ENCODE measurements at regions not wholly inside any gene's neighbourhood (a gene's known extent, or its start where the extent isn't known, plus 50 kb on each side); places are given as distances from the start of the nearest gene placed in this dataset.

- TF ChIP-seq CTCF (IDR thresholded peaks at IDR 0.05; ENCODE audit: poor library complexity, severe bottlenecking) (peak; percentile 8), EZH2 (IDR thresholded peaks at IDR 0.05; ENCODE audit: borderline replicate concordance, insufficient read depth, low read length, poor library complexity, severe bottlenecking) (no peak), RAD21 (conservative IDR thresholded peaks at IDR 0.05) (no peak), POLR2AphosphoS5 (IDR thresholded peaks at IDR 0.05) (peak; percentile 85), REST (IDR thresholded peaks at IDR 0.05; ENCODE audit: borderline replicate concordance) (peak; percentile 97), TAF1 (IDR thresholded peaks at IDR 0.05; ENCODE audit: low read depth) (no peak)
Measured at GRCh38 chr10:114872519-114873087, 51.0 kb downstream of the FHIP2A start.
